WERI-Rb-1 (cell line): ENCODE measurements at regions not wholly inside any gene's neighbourhood (a gene's known extent, or its start where the extent isn't known, plus 50 kb on each side); places are given as distances from the start of the nearest gene placed in this dataset.

Experiments
- DNase-seq: peaks from one replicate; pipeline ENCODE4 v3.0.0-alpha.2; 2020
- H3K27ac ChIP-seq: fragments of 250-450 bp; sonication (Bioruptor Pico); 2 replicates; pipeline ENCODE4 v1.5.1; 2020; ENCODE audit warnings: mild to moderate bottlenecking, moderate library complexity
- H3K27me3 ChIP-seq: fragments of 250-450 bp; sonication (Bioruptor Pico); 2 replicates; pipeline ENCODE4 v1.5.1; 2021; ENCODE audit warnings: mild to moderate bottlenecking, low read depth, moderate library complexity; ENCODE audit not compliant: insufficient read depth, severe bottlenecking
- H3K36me3 ChIP-seq: fragments of 250-450 bp; sonication (Bioruptor Pico); 2 replicates; pipeline ENCODE4 v1.5.1; 2020; ENCODE audit warnings: mild to moderate bottlenecking, moderate library complexity
- H3K4me3 ChIP-seq: 2 replicates; pipeline ENCODE4 v1.5.1; 2011; ENCODE audit warnings: low read depth, mild to moderate bottlenecking, control low read depth, low read length
- H3K9me3 ChIP-seq: fragments of 250-450 bp; sonication (Bioruptor Pico); 2 replicates; pipeline ENCODE4 v1.5.1; 2021; ENCODE audit warnings: mild to moderate bottlenecking, moderate library complexity; ENCODE audit not compliant: severe bottlenecking
- CTCF ChIP-seq: IDR thresholded peaks from 2 replicates; pipeline ENCODE4 v1.5.1; 2011; ENCODE audit warnings: low read depth, mild to moderate bottlenecking, control low read depth, inconsistent platforms, low read length

- TF ChIP-seq CTCF: no peak
- H3K9me3 ChIP-seq: no peaks in the 10 kb centered on the region
- no peaks in the 10 kb centered on the region for H3K27me3 ChIP-seq
- H3K36me3 ChIP-seq: no peaks in the 10 kb centered on the region
- no peak overlapping the region for H3K27ac ChIP-seq
- DNase-seq: no peak
- H3K4me3 ChIP-seq: no peak overlapping the region
Observed at GRCh38 chr1:80656641-80657040, 1144.1 kb upstream of the ADGRL2 start.

- Histone ChIP-seq H3K27me3 (no peaks in the 10 kb centered on the region), H3K27ac (no peak overlapping the region), H3K9me3 (no peaks in the 10 kb centered on the region), H3K4me3 (no peak overlapping the region), H3K36me3 (no peaks in the 10 kb centered on the region)
- TF ChIP-seq CTCF: peak; percentile 62
- peak; percentile 44 for DNase-seq
Observed at GRCh38 chr1:80656014-80656636, 1144.6 kb upstream of the ADGRL2 start.

GRCh38 chr1:80646053-80646452, 1154.7 kb upstream of the ADGRL2 start:
- Histone ChIP-seq H3K27me3 (no peaks in the 10 kb centered on the region), H3K36me3 (no peaks in the 10 kb centered on the region), H3K27ac (no peak overlapping the region), H3K4me3 (no peak overlapping the region), H3K9me3 (no peaks in the 10 kb centered on the region)
- no peak for DNase-seq
- no peak for TF ChIP-seq CTCF

- no peak for DNase-seq
- TF ChIP-seq CTCF: no peak
- Histone ChIP-seq H3K4me3 (no peak overlapping the region), H3K9me3 (no peaks in the 10 kb centered on the region), H3K36me3 (no peaks in the 10 kb centered on the region), H3K27me3 (no peaks in the 10 kb centered on the region), H3K27ac (no peak overlapping the region)
Observed at GRCh38 chr1:80645621-80646020, 1155.1 kb upstream of the ADGRL2 start.

GRCh38 chr1:80640978-80641377, 1159.8 kb upstream of the ADGRL2 start:
- no peak overlapping the region for H3K27ac ChIP-seq
- no peaks in the 10 kb centered on the region for H3K27me3 ChIP-seq

More at GRCh38 chr1:80640978-80641377, 1159.8 kb upstream of the ADGRL2 start:
- no peak overlapping the region for H3K4me3 ChIP-seq
- TF ChIP-seq CTCF: no peak
- no peaks in the 10 kb centered on the region for H3K36me3 ChIP-seq
- DNase-seq: no peak
- H3K9me3 ChIP-seq: no peaks in the 10 kb centered on the region
